Activated CD4-positive, alpha-beta memory T cell treated with anti-CD3 and anti-CD28 coated beads for 36 hours (primary cell): ENCODE measurements at regions not wholly inside any gene's neighbourhood (a gene's known extent, or its start where the extent isn't known, plus 50 kb on each side); places are given as distances from the start of the nearest gene placed in this dataset.

Experiments
- CTCF ChIA-PET: fragments of 350-600 bp; sonication (Branson Sonifier 250); formaldehyde crosslinking; loops from one replicate; lab custom pipeline; 2021; ENCODE audit warnings: antibody characterized with exemption, inconsistent platforms; lab: Charles Lee
- POLR2A ChIA-PET: fragments of 350-600 bp; sonication (Branson Sonifier 250); formaldehyde crosslinking; loops from one replicate; lab custom pipeline; 2021; ENCODE audit warnings: antibody characterized with exemption; lab: Charles Lee
- DNase-seq: peaks from one replicate; pipeline ENCODE4 v3.0.0-alpha.2; 2020
- H3K27ac Mint-ChIP-seq: one replicate; pipeline ENCODE4 v1.8.0; 2021; ENCODE audit warnings: mixed read lengths
- H3K27me3 Mint-ChIP-seq: one replicate; pipeline ENCODE4 v1.8.0; 2021; ENCODE audit warnings: mixed read lengths
- H3K36me3 Mint-ChIP-seq: one replicate; pipeline ENCODE4 v1.8.0; 2021; ENCODE audit warnings: mixed read lengths
- H3K4me1 Mint-ChIP-seq: one replicate; pipeline ENCODE4 v1.8.0; 2021; ENCODE audit warnings: low read depth, mixed read lengths
- H3K4me3 Mint-ChIP-seq: one replicate; pipeline ENCODE4 v1.8.0; 2021; ENCODE audit warnings: mild to moderate bottlenecking, mixed read lengths
- H3K9me3 Mint-ChIP-seq: one replicate; pipeline ENCODE4 v1.8.0; 2021; ENCODE audit warnings: mixed read lengths
- intact Hi-C: fragments of 100-400 bp; cut with micrococcal nuclease; formaldehyde crosslinking; loops from one replicate; pipeline ENCODE4 v1.15.1; 2023

GRCh38 chr3:177602601-177603147, 405.4 kb upstream of the TBL1XR1 start:
- peaks cover 59% of the 10 kb centered on the region for H3K4me1 Mint-ChIP-seq
- ChIA-PET CTCF (interaction anchor here (0.6 kb wide), 1 partner anchor 634 kb away, joined by 3 read pairs; no protein-coding TSS in a partner anchor), POLR2A (interaction anchor here (0.7 kb wide), 1 partner anchor 423 kb away, joined by 3 read pairs; no protein-coding TSS in a partner anchor)
- peaks cover 7% of the 10 kb centered on the region for H3K9me3 Mint-ChIP-seq
- no peak overlapping the region for H3K4me3 Mint-ChIP-seq
- H3K27ac Mint-ChIP-seq, result no peak overlapping the region
- H3K27me3 Mint-ChIP-seq, result no peaks in the 10 kb centered on the region
- DNase-seq, result no peak
- H3K36me3 Mint-ChIP-seq, result peaks cover 2% of the 10 kb centered on the region
- intact Hi-C loops, result loop anchor here (1.0 kb wide), 1 partner anchor 12 kb away; no protein-coding TSS in a partner anchor

DNA sequence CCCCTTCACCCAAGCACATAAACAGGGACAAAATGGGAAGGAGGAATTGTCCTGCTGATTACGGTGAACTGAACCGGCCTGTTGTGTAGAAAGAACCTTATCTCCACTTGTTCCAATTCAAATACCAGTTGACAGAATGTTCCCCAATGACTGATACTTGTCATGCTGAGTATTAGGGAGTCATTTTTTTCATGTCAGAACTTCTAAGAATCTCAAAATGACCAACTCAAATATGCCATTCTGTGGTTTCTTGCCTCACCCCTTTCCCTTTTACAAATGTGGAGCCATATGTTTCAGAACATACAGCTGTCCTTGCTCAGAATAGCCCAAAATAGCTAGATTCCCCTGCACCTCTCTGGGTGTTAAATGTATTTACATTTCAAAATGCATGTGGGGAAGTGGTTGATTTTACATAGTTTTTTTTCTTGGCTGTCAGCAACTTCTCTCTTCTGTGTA, 405.9 kb upstream of the TBL1XR1 start:
- Mint-ChIP-seq H3K4me3 (no peak overlapping the region), H3K36me3 (peaks cover 2% of the 10 kb centered on the region), H3K27me3 (no peaks in the 10 kb centered on the region), H3K27ac (no peak overlapping the region), H3K9me3 (peaks cover 7% of the 10 kb centered on the region), H3K4me1 (peaks cover 54% of the 10 kb centered on the region)
- ChIA-PET CTCF (interaction anchor here (0.6 kb wide), 1 partner anchor 633 kb away, joined by 3 read pairs; no protein-coding TSS in a partner anchor), POLR2A (interaction anchor here (0.7 kb wide), 1 partner anchor 424 kb away, joined by 3 read pairs; no protein-coding TSS in a partner anchor)
- DNase-seq, result no peak
- intact Hi-C loops, result loop anchor here (1.0 kb wide), 1 partner anchor 13 kb away; no protein-coding TSS in a partner anchor

- intact Hi-C loops, result no loop called here
- H3K9me3 Mint-ChIP-seq, result peaks cover 7% of the 10 kb centered on the region
- H3K36me3 Mint-ChIP-seq, result peaks cover 2% of the 10 kb centered on the region
- no peak overlapping the region for H3K27ac Mint-ChIP-seq
- CTCF ChIA-PET, result no interaction called here
- POLR2A ChIA-PET, result no interaction called here
- peaks cover 44% of the 10 kb centered on the region for H3K4me1 Mint-ChIP-seq
- DNase-seq, result no peak
- no peak overlapping the region for H3K4me3 Mint-ChIP-seq
- H3K27me3 Mint-ChIP-seq, result no peaks in the 10 kb centered on the region
Measured at GRCh38 chr3:177604181-177604580, 406.9 kb upstream of the TBL1XR1 start.

GRCh38 chr3:177606891-177607290, 409.6 kb upstream of the TBL1XR1 start:
- ChIA-PET CTCF (no interaction called here), POLR2A (no interaction called here)
- Mint-ChIP-seq H3K27ac (no peak overlapping the region), H3K36me3 (peaks cover 2% of the 10 kb centered on the region), H3K4me3 (no peak overlapping the region), H3K27me3 (no peaks in the 10 kb centered on the region), H3K4me1 (peaks cover 26% of the 10 kb centered on the region), H3K9me3 (peaks cover 7% of the 10 kb centered on the region)
- DNase-seq, result peak; percentile 21
- intact Hi-C loops, result no loop called here

GRCh38 chr3:177607589-177607988, 410.3 kb upstream of the TBL1XR1 start:
- ChIA-PET CTCF (no interaction called here), POLR2A (no interaction called here)
- H3K9me3 Mint-ChIP-seq, result peaks cover 7% of the 10 kb centered on the region
- DNase-seq, result no peak
- H3K36me3 Mint-ChIP-seq, result peaks cover 2% of the 10 kb centered on the region
- no peak overlapping the region for H3K27ac Mint-ChIP-seq
- H3K4me3 Mint-ChIP-seq, result no peak overlapping the region
- no peaks in the 10 kb centered on the region for H3K27me3 Mint-ChIP-seq
- peaks cover 20% of the 10 kb centered on the region for H3K4me1 Mint-ChIP-seq
- intact Hi-C loops, result no loop called here

- Mint-ChIP-seq H3K27me3 (no peaks in the 10 kb centered on the region), H3K4me1 (peaks cover 12% of the 10 kb centered on the region), H3K9me3 (peaks cover 7% of the 10 kb centered on the region), H3K4me3 (no peak overlapping the region), H3K36me3 (peaks cover 2% of the 10 kb centered on the region), H3K27ac (no peak overlapping the region)
- ChIA-PET CTCF (interaction anchor here (0.6 kb wide), 1 partner anchor 67 kb away, joined by 3 read pairs; no protein-coding TSS in a partner anchor), POLR2A (no interaction called here)
- no peak for DNase-seq
- intact Hi-C loops, result no loop called here
Measured at GRCh38 chr3:177608443-177608842, 411.2 kb upstream of the TBL1XR1 start.

- intact Hi-C loops, result no loop called here
- Mint-ChIP-seq H3K9me3 (peaks cover 10% of the 10 kb centered on the region), H3K4me1 (peaks cover 9% of the 10 kb centered on the region), H3K4me3 (no peak overlapping the region), H3K27ac (no peak overlapping the region), H3K36me3 (peaks cover 2% of the 10 kb centered on the region), H3K27me3 (no peaks in the 10 kb centered on the region)
- DNase-seq, result no peak
- POLR2A ChIA-PET, result no interaction called here
- CTCF ChIA-PET, result no interaction called here
Measured at GRCh38 chr3:177609613-177610012, 412.3 kb upstream of the TBL1XR1 start.

DNA sequence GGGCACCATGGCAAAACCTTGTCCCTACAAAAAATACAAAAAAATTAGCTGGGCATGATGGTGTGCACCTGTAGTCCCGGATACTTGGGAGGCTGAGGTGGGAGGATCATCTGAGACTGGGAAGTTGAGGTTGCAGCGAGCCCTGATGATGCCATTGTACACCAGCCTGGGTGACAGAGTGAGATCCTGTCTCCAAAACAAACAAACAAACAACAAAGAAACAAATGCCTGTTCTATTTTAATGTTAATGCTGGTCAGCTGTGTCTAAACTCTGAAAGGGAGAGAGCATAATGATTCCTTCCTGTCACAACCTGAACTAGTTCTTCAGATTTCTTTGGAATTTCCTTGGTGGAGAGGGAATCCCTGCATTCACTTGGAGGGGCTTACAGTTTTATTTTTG, 413.0 kb upstream of the TBL1XR1 start:
- no peaks in the 10 kb centered on the region for H3K36me3 Mint-ChIP-seq
- H3K27ac Mint-ChIP-seq, result no peak overlapping the region
- H3K27me3 Mint-ChIP-seq, result no peaks in the 10 kb centered on the region
- intact Hi-C loops, result no loop called here
- peaks cover 12% of the 10 kb centered on the region for H3K4me1 Mint-ChIP-seq
- POLR2A ChIA-PET, result no interaction called here
- DNase-seq, result no peak
- H3K9me3 Mint-ChIP-seq, result peaks cover 5% of the 10 kb centered on the region
- CTCF ChIA-PET, result no interaction called here
- no peak overlapping the region for H3K4me3 Mint-ChIP-seq

GRCh38 chr3:177610686-177611633, 413.7 kb upstream of the TBL1XR1 start:
- Mint-ChIP-seq H3K4me3 (no peak overlapping the region), H3K9me3 (peaks cover 4% of the 10 kb centered on the region), H3K4me1 (peaks cover 12% of the 10 kb centered on the region), H3K27me3 (no peaks in the 10 kb centered on the region), H3K27ac (no peak overlapping the region), H3K36me3 (no peaks in the 10 kb centered on the region)
- ChIA-PET POLR2A (no interaction called here), CTCF (no interaction called here)
- no peak for DNase-seq
- intact Hi-C loops, result no loop called here

GRCh38 chr3:177611752-177612334, 414.6 kb upstream of the TBL1XR1 start:
- Mint-ChIP-seq H3K4me1 (peaks cover 9% of the 10 kb centered on the region), H3K4me3 (no peak overlapping the region), H3K36me3 (no peaks in the 10 kb centered on the region), H3K9me3 (peaks cover 4% of the 10 kb centered on the region), H3K27ac (no peak overlapping the region), H3K27me3 (no peaks in the 10 kb centered on the region)
- intact Hi-C loops, result no loop called here
- DNase-seq, result no peak
- CTCF ChIA-PET, result no interaction called here
- POLR2A ChIA-PET, result no interaction called here

DNA sequence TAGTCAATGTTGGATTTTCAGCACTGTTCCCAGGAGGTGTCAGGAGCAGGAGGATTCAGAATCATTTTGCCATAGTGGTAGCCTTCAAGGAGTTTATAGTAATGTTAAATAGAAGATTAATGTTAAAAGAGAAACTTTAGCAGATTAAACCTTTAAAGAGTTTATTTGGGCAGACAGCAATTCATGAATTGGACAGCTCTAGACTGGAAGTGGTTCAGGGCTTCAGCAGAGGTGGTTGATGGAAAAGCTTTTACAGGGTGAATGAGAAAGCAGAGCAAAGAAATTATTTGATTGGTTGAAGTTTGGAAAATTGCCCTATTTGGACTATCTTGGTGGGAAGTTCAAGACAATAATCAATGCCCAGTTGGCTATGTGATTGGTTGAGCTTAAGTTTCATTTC, 416.6 kb upstream of the TBL1XR1 start:
- CTCF ChIA-PET, result interaction anchor here (0.6 kb wide), 1 partner anchor 839 kb away, joined by 3 read pairs; no protein-coding TSS in a partner anchor
- POLR2A ChIA-PET, result no interaction called here

DNA sequence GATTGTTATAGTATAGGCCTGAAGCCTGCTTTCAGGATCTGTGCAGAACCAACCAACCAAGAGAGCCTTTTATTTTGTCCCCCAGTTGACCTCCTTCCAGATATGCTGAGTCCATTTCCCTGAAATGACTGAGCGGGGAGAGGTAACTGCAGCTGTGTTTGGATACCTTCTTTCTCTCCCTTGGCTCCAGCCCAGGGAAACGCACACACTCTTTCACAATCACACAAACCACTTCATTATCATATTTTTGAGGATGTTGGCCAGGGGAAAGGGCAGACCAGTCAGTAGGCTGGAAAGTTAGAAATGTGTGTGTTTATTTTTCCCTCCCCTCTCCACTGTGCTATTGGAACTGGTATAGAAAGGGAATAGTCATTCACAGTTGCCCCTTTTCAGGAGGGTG, 417.7 kb upstream of the TBL1XR1 start:
- Mint-ChIP-seq H3K27ac (no peak overlapping the region), H3K36me3 (no peaks in the 10 kb centered on the region), H3K4me1 (peaks cover 3% of the 10 kb centered on the region), H3K27me3 (no peaks in the 10 kb centered on the region), H3K9me3 (peaks cover 4% of the 10 kb centered on the region), H3K4me3 (no peak overlapping the region)
- ChIA-PET POLR2A (no interaction called here), CTCF (no interaction called here)
- intact Hi-C loops, result no loop called here
- DNase-seq, result no peak

More for the DNA sequence above, 416.6 kb upstream of the TBL1XR1 start:
- intact Hi-C loops, result no loop called here
- DNase-seq, result no peak
- Mint-ChIP-seq H3K4me1 (peaks cover 3% of the 10 kb centered on the region), H3K27me3 (no peaks in the 10 kb centered on the region), H3K36me3 (no peaks in the 10 kb centered on the region), H3K27ac (no peak overlapping the region), H3K4me3 (no peak overlapping the region), H3K9me3 (peaks cover 4% of the 10 kb centered on the region)
